ENCODE measurements at regions not wholly inside any gene's neighbourhood (a gene's known extent, or its start where the extent isn't known, plus 50 kb on each side); places are given as distances from the start of the nearest gene placed in this dataset.

DNA sequence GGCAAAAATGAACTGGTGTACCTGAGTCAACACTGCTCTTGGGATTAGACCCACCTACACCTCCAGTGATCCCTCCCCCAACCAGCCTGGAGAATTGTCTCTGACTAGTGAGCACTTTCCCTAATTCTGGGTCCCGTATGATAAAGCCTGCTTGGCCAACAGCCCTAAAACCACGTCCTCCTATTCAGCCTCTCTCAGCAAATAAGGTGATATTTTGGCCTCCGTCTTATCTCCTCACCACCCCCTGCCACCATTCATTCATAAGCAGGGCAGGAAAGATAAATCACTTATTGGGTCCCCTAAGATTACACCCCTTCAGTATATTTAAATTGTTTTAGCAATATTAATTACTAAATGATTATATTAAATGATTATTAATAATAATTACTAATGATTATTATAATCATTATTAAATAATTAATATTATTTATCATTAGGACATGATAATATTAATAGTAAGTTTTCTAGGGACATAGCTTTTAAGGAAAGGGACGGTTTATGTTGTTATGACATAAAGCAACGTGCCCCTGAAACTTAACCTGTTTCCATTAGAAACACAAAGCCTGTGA, 108.0 kb downstream of the DUSP10 start:
- Histone ChIP-seq H3K36me3 (ENCODE audit: low read depth) (no peaks in the 10 kb centered on the region), H3F3A (ENCODE audit: insufficient read depth) (0 out of 2 replicates have a peak, but pooled peaks cover 3% of the 10 kb centered on the region), H3K9me3 (ENCODE audit: low read depth) (no peaks in the 10 kb centered on the region), H3K79me2 (ENCODE audit: insufficient read depth) (no peaks in the 10 kb centered on the region), H3K9me2 (ENCODE audit: insufficient read depth) (no peaks in the 10 kb centered on the region; the same call in 1 of the 2 replicates), H2AFZ (no peak overlapping the region), H3K4me3 (no peak overlapping the region), H3K4me1 (ENCODE audit: insufficient read depth) (peaks cover 3% of the 10 kb centered on the region; the same call in 1 of the 2 replicates), H4K20me1 (ENCODE audit: insufficient read depth) (no peaks in the 10 kb centered on the region), H3K9ac (no peak overlapping the region), H3K27me3 (replicated peaks; ENCODE audit: insufficient read depth) (no peaks in the 10 kb centered on the region), H3K27ac (no peak overlapping the region), H3K4me2 (ENCODE audit: unreplicated experiment) (no peak overlapping the region)
- WGBS, 2 experiments (ENCODE audit: low coverage in 1 of 2, low lambda C conversion rate in 2 of 2, missing lambda C conversion rate in 2 of 2): 73 to 74% methylated on average over 5 of the region's 5 CpGs
- TF ChIP-seq EZH2 (IDR thresholded peaks at IDR 0.05; ENCODE audit: insufficient read depth, poor library complexity, severe bottlenecking) (no peak), EZH2phosphoT487 (IDR thresholded peaks at IDR 0.05; ENCODE audit: insufficient read depth, low read depth) (no peak)
- DNase-seq: no peak
- in situ Hi-C loops (cut with MboI): no loop called here

- peaks cover 3% of the 10 kb centered on the region; the same call in 1 of the 2 replicates for H3K4me1 ChIP-seq (ENCODE audit: insufficient read depth)
- H2AFZ ChIP-seq: no peak overlapping the region
- no peaks in the 10 kb centered on the region for H3K79me2 ChIP-seq (ENCODE audit: insufficient read depth)
- H3K27ac ChIP-seq: no peak overlapping the region
- no peak overlapping the region for H3K4me3 ChIP-seq
- TF ChIP-seq EZH2phosphoT487 (IDR thresholded peaks at IDR 0.05; ENCODE audit: insufficient read depth, low read depth) (no peak), EZH2 (IDR thresholded peaks at IDR 0.05; ENCODE audit: insufficient read depth, poor library complexity, severe bottlenecking) (no peak)
- no peak overlapping the region for H3K4me2 ChIP-seq (ENCODE audit: unreplicated experiment)
- no peaks in the 10 kb centered on the region for H3K36me3 ChIP-seq (ENCODE audit: low read depth)
- in situ Hi-C loops (cut with MboI): no loop called here
- 84 to 95% methylated on average over 2 of the region's 2 CpGs for WGBS, 2 experiments (ENCODE audit: low coverage in 1 of 2, low lambda C conversion rate in 2 of 2, missing lambda C conversion rate in 2 of 2)
- no peaks in the 10 kb centered on the region; the same call in 1 of the 2 replicates for H3K9me2 ChIP-seq (ENCODE audit: insufficient read depth)
- H3K9me3 ChIP-seq (ENCODE audit: low read depth): no peaks in the 10 kb centered on the region
- no peak overlapping the region for H3K9ac ChIP-seq
- no peak for DNase-seq
- no peaks in the 10 kb centered on the region for H3K27me3 ChIP-seq (replicated peaks; ENCODE audit: insufficient read depth)
- 0 out of 2 replicates have a peak, but pooled peaks cover 3% of the 10 kb centered on the region for H3F3A ChIP-seq (ENCODE audit: insufficient read depth)
- H4K20me1 ChIP-seq (ENCODE audit: insufficient read depth): no peaks in the 10 kb centered on the region
Measured at GRCh38 chr1:221634606-221635005, 107.3 kb downstream of the DUSP10 start.

DNA sequence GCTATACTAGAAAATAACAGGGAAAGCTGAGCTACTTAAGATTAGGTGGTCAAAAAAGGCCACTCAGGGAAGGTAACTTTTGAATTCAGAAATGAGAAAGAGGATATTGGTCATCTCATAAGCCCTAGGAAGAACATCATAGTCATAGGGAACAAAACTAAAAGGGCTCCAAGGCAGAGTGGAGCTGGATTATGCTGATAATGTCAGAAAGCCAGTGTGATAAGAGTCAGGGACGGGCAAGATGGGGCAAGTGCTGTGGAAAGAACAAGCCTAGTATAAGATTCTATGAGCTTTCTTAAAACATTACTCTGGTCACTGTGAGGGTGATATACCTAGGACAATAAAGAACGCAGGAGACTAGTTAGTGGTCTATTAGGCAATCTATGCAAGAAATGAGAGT, 106.6 kb downstream of the DUSP10 start:
- 0 out of 2 replicates have a peak, but pooled peaks cover 3% of the 10 kb centered on the region for H3F3A ChIP-seq (ENCODE audit: insufficient read depth)
- no peak for DNase-seq
- H2AFZ ChIP-seq: no peak overlapping the region
- in situ Hi-C loops (cut with MboI): no loop called here
- no peak overlapping the region for H3K9ac ChIP-seq
- TF ChIP-seq EZH2phosphoT487 (IDR thresholded peaks at IDR 0.05; ENCODE audit: insufficient read depth, low read depth) (no peak), EZH2 (IDR thresholded peaks at IDR 0.05; ENCODE audit: insufficient read depth, poor library complexity, severe bottlenecking) (no peak)
- H3K4me2 ChIP-seq (ENCODE audit: unreplicated experiment): no peak overlapping the region
- H3K79me2 ChIP-seq (ENCODE audit: insufficient read depth): no peaks in the 10 kb centered on the region
- H3K4me3 ChIP-seq: no peak overlapping the region
- peaks cover 3% of the 10 kb centered on the region; the same call in 1 of the 2 replicates for H3K4me1 ChIP-seq (ENCODE audit: insufficient read depth)
- H4K20me1 ChIP-seq (ENCODE audit: insufficient read depth): no peaks in the 10 kb centered on the region
- WGBS, 2 experiments (ENCODE audit: low coverage in 1 of 2, low lambda C conversion rate in 2 of 2, missing lambda C conversion rate in 2 of 2): 93 to 98% methylated on average over 2 of the region's 2 CpGs
- no peaks in the 10 kb centered on the region for H3K36me3 ChIP-seq (ENCODE audit: low read depth)
- H3K27ac ChIP-seq: no peak overlapping the region
- H3K27me3 ChIP-seq (replicated peaks; ENCODE audit: insufficient read depth): no peaks in the 10 kb centered on the region
- H3K9me2 ChIP-seq (ENCODE audit: insufficient read depth): no peaks in the 10 kb centered on the region; the same call in 1 of the 2 replicates
- H3K9me3 ChIP-seq (ENCODE audit: low read depth): no peaks in the 10 kb centered on the region

GRCh38 chr1:221636096-221636495, 105.8 kb downstream of the DUSP10 start:
- Histone ChIP-seq H3K9me3 (ENCODE audit: low read depth) (no peaks in the 10 kb centered on the region), H3K36me3 (ENCODE audit: low read depth) (no peaks in the 10 kb centered on the region), H3K79me2 (ENCODE audit: insufficient read depth) (no peaks in the 10 kb centered on the region), H3K9ac (no peak overlapping the region), H3K4me3 (no peak overlapping the region), H3K27ac (no peak overlapping the region), H3K4me1 (ENCODE audit: insufficient read depth) (peaks cover 3% of the 10 kb centered on the region; the same call in 1 of the 2 replicates), H4K20me1 (ENCODE audit: insufficient read depth) (no peaks in the 10 kb centered on the region), H3K9me2 (ENCODE audit: insufficient read depth) (no peaks in the 10 kb centered on the region; the same call in 1 of the 2 replicates), H3F3A (ENCODE audit: insufficient read depth) (0 out of 2 replicates have a peak, but pooled peaks cover 3% of the 10 kb centered on the region), H3K27me3 (replicated peaks; ENCODE audit: insufficient read depth) (no peaks in the 10 kb centered on the region), H3K4me2 (ENCODE audit: unreplicated experiment) (no peak overlapping the region), H2AFZ (no peak overlapping the region)
- in situ Hi-C loops (cut with MboI): no loop called here
- TF ChIP-seq EZH2 (IDR thresholded peaks at IDR 0.05; ENCODE audit: insufficient read depth, poor library complexity, severe bottlenecking) (no peak), EZH2phosphoT487 (IDR thresholded peaks at IDR 0.05; ENCODE audit: insufficient read depth, low read depth) (no peak)
- WGBS, 2 experiments (ENCODE audit: low coverage in 1 of 2, low lambda C conversion rate in 2 of 2, missing lambda C conversion rate in 2 of 2): 78 to 84% methylated on average over 3 of the region's 3 CpGs
- no peak for DNase-seq
